ENCODE measurements at regions not wholly inside any gene's neighbourhood (a gene's known extent, or its start where the extent isn't known, plus 50 kb on each side); places are given as distances from the start of the nearest gene placed in this dataset.
"Not testable (repeated sequence)": the region's sequence is repeated elsewhere in the genome, so short reads cannot be mapped to it uniquely, and the experiment has no call there.

GRCh38 chr15:24202297-24202696 lies 473.3 kb upstream of the NPAP1 start:
- DNase-seq, result not testable (repeated sequence)

- not testable (repeated sequence) for DNase-seq
Measured at GRCh38 chr15:24211742-24212476, 463.7 kb upstream of the NPAP1 start.

- DNase-seq, result no peak
Measured at GRCh38 chr15:24223739-24224138, 451.8 kb upstream of the NPAP1 start.

- DNase-seq, result no peak
Measured at GRCh38 chr15:24224161-24224560, 451.4 kb upstream of the NPAP1 start.

GRCh38 chr15:24228922-24229321 lies 446.7 kb upstream of the NPAP1 start:
- DNase-seq, result not testable (repeated sequence)

- DNase-seq, result not testable (repeated sequence)
Measured at GRCh38 chr15:24233134-24233533, 442.4 kb upstream of the NPAP1 start.

- DNase-seq, result not testable (repeated sequence)
Measured at GRCh38 chr15:24240580-24240979, 435.0 kb upstream of the NPAP1 start.

GRCh38 chr15:24259106-24259505 lies 416.5 kb upstream of the NPAP1 start:
- DNase-seq, result not testable (repeated sequence)

- DNase-seq, result not testable (repeated sequence)
Measured at GRCh38 chr15:24260407-24260806, 415.2 kb upstream of the NPAP1 start.

GRCh38 chr15:24260854-24261253 lies 414.7 kb upstream of the NPAP1 start:
- DNase-seq, result not testable (repeated sequence)

- not testable (repeated sequence) for DNase-seq
Measured at GRCh38 chr15:24268536-24269165, 406.9 kb upstream of the NPAP1 start.

GRCh38 chr15:24269166-24269571 lies 406.4 kb upstream of the NPAP1 start:
- no peak for DNase-seq

- DNase-seq, result no peak
Measured at GRCh38 chr15:24269923-24270322, 405.7 kb upstream of the NPAP1 start.

- DNase-seq, result not testable (repeated sequence)
Measured at GRCh38 chr15:24271496-24272244, 403.9 kb upstream of the NPAP1 start.

- DNase-seq, result no peak
Measured at GRCh38 chr15:24292837-24293236, 382.7 kb upstream of the NPAP1 start.

GRCh38 chr15:24300804-24301368 lies 374.7 kb upstream of the NPAP1 start:
- DNase-seq, result not testable (repeated sequence)

GRCh38 chr15:24301999-24302398 lies 373.6 kb upstream of the NPAP1 start:
- DNase-seq, result not testable (repeated sequence)

GRCh38 chr15:24304747-24305146 lies 370.8 kb upstream of the NPAP1 start:
- not testable (repeated sequence) for DNase-seq

- not testable (repeated sequence) for DNase-seq
Measured at GRCh38 chr15:24305643-24306042, 369.9 kb upstream of the NPAP1 start.

GRCh38 chr15:24309700-24310099 lies 365.9 kb upstream of the NPAP1 start:
- DNase-seq, result not testable (repeated sequence)

- DNase-seq, result not testable (repeated sequence)
Measured at GRCh38 chr15:24311692-24312091, 363.9 kb upstream of the NPAP1 start.

- not testable (repeated sequence) for DNase-seq
Measured at GRCh38 chr15:24316326-24316725, 359.2 kb upstream of the NPAP1 start.

- DNase-seq, result no peak
Measured at GRCh38 chr15:24318981-24319380, 356.6 kb upstream of the NPAP1 start.

Measured in SHP77 treated with DMSO at 0.1 percent for 48 hours (cell line).